Left lung (tissue), 4 donors: ENCODE measurements at regions not wholly inside any gene's neighbourhood (a gene's known extent, or its start where the extent isn't known, plus 50 kb on each side); places are given as distances from the start of the nearest gene placed in this dataset.

ENCODE experiments used
- ATAC-seq: fragments of 200-7000 bp; cut with Tn5 transposase; one replicate; pipeline ENCODE4 v1.9.1; 2020; ENCODE audit warnings: moderate library complexity
- DNase-seq, 4 donors: peaks; one replicate each; pipeline ENCODE4 v3.0.0-alpha.2; 2013 to 2020
- H3K27ac ChIP-seq, 2 donors: fragments of 200-600 bp; sonication (generic) in 1 of 2; one replicate each; pipeline versions ENCODE4 v1.5.0 to v1.8.0; 2020 to 2021
- H3K27me3 ChIP-seq, 2 donors: fragments of 200-600 bp; sonication (generic) in 1 of 2; one replicate each; pipeline versions ENCODE4 v1.5.0 to v1.8.0; 2020 to 2021
- H3K36me3 ChIP-seq, 2 donors: fragments of 200-600 bp; sonication (generic) in 1 of 2; one replicate each; pipeline versions ENCODE4 v1.5.0 to v1.8.0; 2020 to 2021
- H3K4me1 ChIP-seq, 2 donors: fragments of 200-600 bp; one replicate each; pipeline ENCODE4 v1.8.0; 2021
- H3K4me3 ChIP-seq, 2 donors: fragments of 200-600 bp; sonication (generic) in 1 of 2; one replicate each; pipeline versions ENCODE4 v1.5.0 to v1.8.0; 2020 to 2021; ENCODE audit warnings: mild to moderate bottlenecking in 1 of 2
- H3K9me3 ChIP-seq, 2 donors: fragments of 200-600 bp; sonication (generic) in 1 of 2; one replicate each; pipeline versions ENCODE4 v1.5.0 to v1.8.0; 2020 to 2021
- CTCF ChIP-seq, 2 donors: fragments of 200-600 bp; sonication (generic) in 1 of 2; IDR thresholded peaks; one replicate each; pipeline versions ENCODE4 v1.5.0 to v1.8.0; 2021; ENCODE audit warnings: antibody characterized with exemption in 2 of 2
- intact Hi-C, 2 donors: fragments of 100-400 bp; cut with DNase I; formaldehyde crosslinking; loops; one replicate each; pipeline versions ENCODE4 v1.11.2 to v1.14.2; 2022
- donor health status: DM: no; HTN: yes; CAD: no.
- donor health status: DM: no; HTN: no; CAD: no.

DNA sequence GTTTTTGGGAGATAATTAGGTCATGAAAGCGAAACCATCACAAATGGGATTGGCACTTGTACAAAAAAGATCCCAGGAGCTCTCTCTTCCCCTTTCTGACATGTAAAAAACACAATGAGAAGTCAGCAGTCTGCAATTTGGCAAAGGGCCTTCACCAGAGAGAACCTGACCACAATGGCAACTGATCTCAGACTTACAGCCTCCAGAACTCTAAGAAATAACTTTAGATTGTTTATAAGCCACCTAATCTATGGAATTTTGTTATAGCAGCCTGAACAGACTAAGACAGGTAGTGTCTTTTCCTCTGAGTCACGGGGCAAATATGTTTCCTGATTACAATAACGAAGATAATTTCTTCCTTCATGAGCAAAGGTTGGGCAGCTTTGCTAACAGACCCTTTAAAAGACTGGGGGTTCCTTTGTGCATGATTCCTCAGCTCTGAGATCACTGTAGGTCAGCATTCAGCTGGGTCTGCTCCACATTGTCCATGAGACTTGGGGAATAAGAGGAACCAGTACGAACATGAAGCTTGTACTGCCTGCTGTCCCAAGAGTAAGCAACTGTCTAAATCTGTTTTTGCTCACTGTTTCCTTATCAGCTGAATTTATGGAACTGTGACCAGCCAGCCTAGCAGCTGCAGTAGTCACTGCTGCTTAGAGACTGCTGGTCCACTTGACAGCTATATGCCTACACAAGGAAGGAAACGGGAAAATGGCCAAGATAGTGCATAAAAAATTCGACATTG, 191.6 kb downstream of the ANAPC10 start:
- Histone ChIP-seq H3K9me3 (no peaks in the 10 kb centered on the region), H3K36me3 (no peaks in the 10 kb centered on the region), H3K27ac (no peak overlapping the region), H3K27me3 (no peaks in the 10 kb centered on the region), H3K4me1 (no peaks in the 10 kb centered on the region), H3K4me3 (no peak overlapping the region)
- ATAC-seq (no peak), DNase-seq (no peak)
- intact Hi-C loops = no loop called here
- no peak for TF ChIP-seq CTCF (IDR thresholded peaks at IDR 0.05)

DNA sequence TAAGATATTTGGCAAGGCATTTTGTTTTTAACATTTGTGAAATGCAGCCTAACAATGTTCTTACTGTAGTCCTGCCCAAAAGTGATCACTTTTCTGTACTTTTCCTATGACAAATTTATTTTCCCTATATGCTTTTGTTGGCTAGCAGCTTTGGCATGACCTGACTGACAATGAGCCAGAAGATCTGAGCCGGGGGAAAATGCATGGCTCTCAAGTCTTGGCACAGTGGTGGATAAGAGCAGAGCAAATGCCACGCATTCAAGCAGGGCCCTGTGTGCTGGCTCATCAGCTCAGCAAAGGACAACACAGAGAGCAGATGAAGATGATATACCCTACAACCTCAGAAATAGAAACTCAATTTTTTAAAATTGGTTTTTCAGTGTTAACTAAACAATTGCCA, 187.3 kb downstream of the ANAPC10 start:
- H3K4me1 ChIP-seq = no peaks in the 10 kb centered on the region
- ATAC-seq (no peak), DNase-seq (no peak)
- H3K9me3 ChIP-seq = no peaks in the 10 kb centered on the region
- H3K27ac ChIP-seq = no peak overlapping the region
- H3K27me3 ChIP-seq = no peaks in the 10 kb centered on the region
- no peak overlapping the region for H3K4me3 ChIP-seq
- intact Hi-C loops = no loop called here
- TF ChIP-seq CTCF (IDR thresholded peaks at IDR 0.05) = no peak
- no peaks in the 10 kb centered on the region for H3K36me3 ChIP-seq
